C4-2B (cell line): ENCODE measurements at regions not wholly inside any gene's neighbourhood (a gene's known extent, or its start where the extent isn't known, plus 50 kb on each side); places are given as distances from the start of the nearest gene placed in this dataset.
"Not testable (repeated sequence)": the region's sequence is repeated elsewhere in the genome, so short reads cannot be mapped to it uniquely, and the experiment has no call there.

ENCODE experiments used
- H3K27ac ChIP-seq: fragments of 450-650 bp; 2 replicates; pipeline ENCODE4 v1.5.1; 2017
- CTCF ChIP-seq: fragments of 450-650 bp; conservative IDR thresholded peaks from 2 replicates; pipeline ENCODE4 v1.5.1; 2017; ENCODE audit warnings: mild to moderate bottlenecking
- ZFX ChIP-seq: fragments of 450-650 bp; IDR thresholded peaks from 2 replicates; pipeline ENCODE4 v1.6.1; 2017

GRCh38 chr12:3421191-3421978 lies 69.6 kb upstream of the PRMT8 start:
- TF ChIP-seq CTCF = no peak
- TF ChIP-seq ZFX = no peak
- H3K27ac ChIP-seq = no peak overlapping the region

- H3K27ac ChIP-seq = not testable (repeated sequence)
Measured at GRCh38 chr12:3424796-3425195, 66.2 kb upstream of the PRMT8 start.

- no peak for TF ChIP-seq ZFX
- no peak for TF ChIP-seq CTCF
- no peak overlapping the region for H3K27ac ChIP-seq
Measured at GRCh38 chr12:3427956-3428355, 63.0 kb upstream of the PRMT8 start.

- H3K27ac ChIP-seq = no peak overlapping the region
- TF ChIP-seq ZFX (no peak), CTCF (no peak)
Measured at GRCh38 chr12:3428631-3429030, 62.4 kb upstream of the PRMT8 start.

GRCh38 chr12:3429523-3429922 lies 61.5 kb upstream of the PRMT8 start:
- H3K27ac ChIP-seq = not testable (repeated sequence)

- no peak overlapping the region for H3K27ac ChIP-seq
- TF ChIP-seq ZFX (no peak), CTCF (no peak)
Measured at GRCh38 chr12:3431686-3432085, 59.3 kb upstream of the PRMT8 start.

GRCh38 chr12:3432176-3432742 lies 58.7 kb upstream of the PRMT8 start:
- H3K27ac ChIP-seq = no peak overlapping the region
- no peak for TF ChIP-seq ZFX
- no peak for TF ChIP-seq CTCF

GRCh38 chr12:3432868-3433267 lies 58.1 kb upstream of the PRMT8 start:
- TF ChIP-seq ZFX (no peak), CTCF (no peak)

More at GRCh38 chr12:3432868-3433267, 58.1 kb upstream of the PRMT8 start:
- no peak overlapping the region for H3K27ac ChIP-seq
